Posterior vena cava (tissue), 2 donors: ENCODE measurements at regions not wholly inside any gene's neighbourhood (a gene's known extent, or its start where the extent isn't known, plus 50 kb on each side); places are given as distances from the start of the nearest gene placed in this dataset.
A peak's percentile ranks its signal among the peaks of the same experiment; 100 is the strongest.
"Not testable (repeated sequence)": the region's sequence is repeated elsewhere in the genome, so short reads cannot be mapped to it uniquely, and the experiment has no call there.

Source experiments
- DNase-seq: peaks from one replicate; pipeline ENCODE4 v3.0.0-alpha.2; 2020; ENCODE audit warnings: low spot score
- intact Hi-C, 2 donors: fragments of 100-400 bp; cut with DNase I; formaldehyde crosslinking; loops; one replicate each; pipeline versions ENCODE4 v1.14.1 to v1.14.2; 2022 to 2023
- donor health status: DM: yes; HTN: yes; CAD: no.
- donor health status: DM: yes; HTN: yes; CAD: no.

DNA sequence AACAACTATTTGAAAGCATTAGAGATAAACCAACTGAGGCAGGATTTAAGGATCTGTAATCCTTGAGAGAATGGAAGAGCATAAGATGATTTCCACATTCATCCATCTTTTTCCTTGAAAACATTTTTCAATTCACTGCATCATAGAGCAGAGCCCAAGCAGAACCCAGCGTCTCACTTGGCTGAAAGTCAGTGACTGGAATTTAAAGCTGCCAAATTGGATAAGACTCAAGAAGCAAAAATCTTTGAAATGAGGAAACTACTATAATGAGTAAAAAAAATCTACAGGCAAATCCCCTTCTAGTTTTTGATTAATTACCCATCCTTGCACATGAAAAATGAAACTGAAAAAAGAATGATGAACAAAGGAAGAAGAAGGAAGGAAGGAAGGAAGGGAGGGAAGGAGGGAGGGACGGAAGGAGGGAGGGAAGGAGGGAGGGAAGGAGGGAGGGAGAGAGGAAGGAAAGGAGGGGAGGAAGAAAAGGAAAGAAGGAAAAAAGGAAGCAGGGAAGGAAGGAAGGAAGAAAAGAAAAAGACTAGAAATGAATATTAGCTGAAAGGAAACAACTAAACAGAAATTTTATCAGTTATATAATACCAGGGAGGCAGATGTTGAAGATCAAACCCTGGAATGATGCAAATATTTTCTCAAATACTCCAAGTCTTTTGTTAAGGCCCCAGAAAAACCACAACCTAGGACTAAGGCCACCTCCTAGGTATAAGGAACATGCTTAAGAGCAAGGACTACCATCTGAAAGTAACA lies 336.3 kb upstream of the MAGI2 start:
- intact Hi-C loops: no loop called here
- DNase-seq: no peak

- intact Hi-C loops: no loop called here
- no peak for DNase-seq
Measured at GRCh38 chr7:79787623-79788022, 334.2 kb upstream of the MAGI2 start.

DNA sequence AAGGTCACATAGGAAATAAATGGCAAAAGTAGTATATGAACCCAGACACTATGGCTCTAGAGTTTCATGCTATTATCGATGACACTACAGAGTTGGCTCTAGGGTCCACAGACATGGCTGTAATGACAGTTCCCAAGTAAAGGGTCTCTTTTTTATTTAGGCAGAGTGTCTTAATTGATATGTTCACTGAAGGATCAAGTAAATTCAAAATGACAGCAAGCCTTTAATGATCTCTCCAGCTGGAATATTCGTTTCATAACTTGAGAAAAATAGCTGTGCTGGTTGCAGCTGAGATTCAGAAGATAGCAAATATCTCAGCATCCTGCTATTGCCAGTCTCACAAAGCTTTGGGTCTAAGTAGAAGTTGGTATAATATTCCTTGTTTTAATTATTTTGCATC lies 333.6 kb upstream of the MAGI2 start:
- no peak for DNase-seq
- intact Hi-C loops: no loop called here

GRCh38 chr7:79786187-79786586 lies 332.7 kb upstream of the MAGI2 start:
- intact Hi-C loops: no loop called here
- no peak for DNase-seq

- intact Hi-C loops: no loop called here
- no peak for DNase-seq
Measured at GRCh38 chr7:79785556-79785955, 332.1 kb upstream of the MAGI2 start.

DNA sequence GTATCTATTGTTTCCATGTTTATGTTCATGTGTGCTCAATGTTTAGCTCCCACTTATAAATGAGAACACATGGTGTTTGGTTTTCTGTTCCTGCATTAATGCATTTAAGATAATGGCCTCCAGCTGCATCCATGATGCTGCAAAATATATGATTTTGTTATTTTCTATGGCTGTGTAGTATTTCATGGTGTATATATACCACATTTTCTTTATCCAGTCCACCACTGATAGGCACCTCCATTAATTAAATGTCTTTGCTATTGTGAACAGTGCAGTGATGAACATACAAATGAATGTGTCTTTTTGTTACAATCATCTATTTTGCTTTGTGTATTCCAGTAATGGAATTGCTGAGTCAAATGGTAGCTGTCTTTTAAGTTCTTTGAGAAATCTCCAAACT lies 329.4 kb upstream of the MAGI2 start:
- DNase-seq: no peak
- intact Hi-C loops: no loop called here

DNA sequence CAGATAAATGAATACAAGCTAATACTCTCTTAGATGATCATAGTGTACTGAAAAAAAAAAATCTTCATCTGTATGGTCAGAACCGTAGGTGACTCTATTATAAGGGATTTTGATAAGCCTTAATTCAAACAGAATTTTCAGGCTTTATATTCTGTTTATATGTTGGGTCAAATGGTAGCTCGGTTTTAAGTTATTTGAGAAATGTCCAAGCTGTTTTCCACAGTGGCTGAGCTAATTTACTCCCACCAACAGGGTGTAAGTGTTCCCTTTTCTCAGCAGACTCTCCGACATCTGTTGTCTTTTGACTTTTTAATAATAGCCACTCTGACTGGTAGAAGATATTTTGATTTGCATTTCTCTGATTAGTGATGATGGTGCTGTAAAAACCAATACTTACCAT lies 328.8 kb upstream of the MAGI2 start:
- intact Hi-C loops: no loop called here
- DNase-seq: no peak

DNA sequence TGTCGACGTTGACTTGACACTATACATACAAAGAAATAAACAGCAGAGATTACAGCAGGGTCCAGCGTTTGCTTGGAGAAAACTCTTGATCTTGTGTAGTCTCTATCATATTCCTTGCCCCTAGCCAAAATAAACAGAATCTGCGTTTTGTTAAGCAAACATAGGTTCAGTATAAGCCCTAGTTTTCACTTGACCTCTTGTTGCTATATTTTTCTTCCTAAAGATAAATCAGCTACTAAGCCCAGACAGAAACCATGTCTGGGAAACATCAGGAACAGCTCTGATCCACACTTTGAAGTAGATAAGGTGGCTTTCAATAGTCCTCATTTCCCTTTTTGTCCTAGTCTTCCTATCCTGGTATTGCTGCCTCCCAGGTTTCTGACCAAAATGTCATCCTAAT lies 328.2 kb upstream of the MAGI2 start:
- intact Hi-C loops: no loop called here
- DNase-seq: no peak

- intact Hi-C loops: loop anchor here in 1 of 2 donors (2.0 kb wide), 1 partner anchor 24 kb away; no protein-coding TSS in a partner anchor
- DNase-seq: no peak
Measured at GRCh38 chr7:79778786-79779770, 325.6 kb upstream of the MAGI2 start.

DNA sequence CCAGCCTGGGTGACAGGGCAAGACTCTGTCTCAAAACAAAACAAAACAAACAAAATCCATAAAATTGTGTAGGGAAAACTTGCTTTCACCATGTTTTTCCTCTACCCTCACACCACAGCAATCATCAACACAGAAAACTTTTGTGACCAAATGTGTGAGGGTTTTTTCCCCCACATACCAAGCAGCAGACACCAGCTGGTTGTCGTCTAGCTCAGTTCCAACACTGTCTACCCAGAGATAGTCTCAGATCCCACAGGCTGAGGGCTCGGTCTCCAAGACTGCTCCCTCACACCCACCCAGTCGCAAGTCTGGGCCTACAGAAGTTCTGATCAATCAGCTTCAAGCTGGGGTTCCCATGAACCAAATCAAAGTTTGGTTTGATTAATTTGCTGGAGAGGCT lies 322.4 kb upstream of the MAGI2 start:
- DNase-seq: no peak
- intact Hi-C loops: no loop called here

- intact Hi-C loops: no loop called here
- no peak for DNase-seq
Measured at GRCh38 chr7:79774150-79774549, 320.7 kb upstream of the MAGI2 start.

GRCh38 chr7:79770970-79771369 lies 317.5 kb upstream of the MAGI2 start:
- no peak for DNase-seq
- intact Hi-C loops: no loop called here

DNA sequence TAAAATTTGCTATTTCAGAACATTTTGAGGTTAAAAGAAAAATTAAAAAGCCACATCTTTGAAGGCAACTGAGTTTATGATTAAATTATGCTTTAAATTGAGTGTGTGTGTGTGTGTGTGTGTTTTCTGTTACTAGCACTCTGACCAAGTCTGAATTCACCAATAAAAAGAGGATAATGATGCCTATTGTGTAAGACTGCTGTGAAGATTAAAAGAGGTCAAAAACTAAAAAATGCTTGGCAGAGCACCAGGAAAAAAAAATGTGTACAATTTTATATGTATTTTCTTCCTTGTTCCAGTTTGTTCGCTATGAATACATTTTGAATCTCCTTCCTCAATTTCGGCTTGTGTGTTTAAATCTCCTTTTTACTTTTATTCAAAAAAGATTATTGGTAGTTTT lies 316.6 kb upstream of the MAGI2 start:
- no peak for DNase-seq
- intact Hi-C loops: no loop called here

GRCh38 chr7:79767876-79768560 lies 314.6 kb upstream of the MAGI2 start:
- DNase-seq, intact Hi-C loops: not testable (repeated sequence)

DNA sequence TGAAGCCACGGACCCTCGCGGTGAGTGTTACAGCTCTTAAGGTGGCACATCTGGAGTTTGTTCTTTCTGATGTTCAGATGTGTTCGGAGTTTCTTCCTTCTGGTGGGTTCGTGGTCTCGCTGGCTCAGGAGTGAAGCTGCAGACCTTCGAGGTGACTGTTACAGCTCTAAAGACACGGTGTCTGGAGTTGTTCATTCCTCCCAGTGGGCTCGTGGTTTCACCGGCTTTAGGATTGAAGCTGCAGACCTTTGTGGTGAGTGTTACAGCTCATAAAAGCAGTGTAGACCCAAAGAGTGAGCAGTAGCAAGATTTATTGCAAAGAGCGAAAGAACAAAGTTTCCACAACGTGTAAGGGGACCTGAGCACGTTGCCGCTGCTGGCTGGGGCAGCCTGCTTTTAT lies 313.7 kb upstream of the MAGI2 start:
- intact Hi-C loops, DNase-seq: not testable (repeated sequence)

GRCh38 chr7:79761876-79762429 lies 308.5 kb upstream of the MAGI2 start:
- intact Hi-C loops: no loop called here
- DNase-seq: no peak

DNA sequence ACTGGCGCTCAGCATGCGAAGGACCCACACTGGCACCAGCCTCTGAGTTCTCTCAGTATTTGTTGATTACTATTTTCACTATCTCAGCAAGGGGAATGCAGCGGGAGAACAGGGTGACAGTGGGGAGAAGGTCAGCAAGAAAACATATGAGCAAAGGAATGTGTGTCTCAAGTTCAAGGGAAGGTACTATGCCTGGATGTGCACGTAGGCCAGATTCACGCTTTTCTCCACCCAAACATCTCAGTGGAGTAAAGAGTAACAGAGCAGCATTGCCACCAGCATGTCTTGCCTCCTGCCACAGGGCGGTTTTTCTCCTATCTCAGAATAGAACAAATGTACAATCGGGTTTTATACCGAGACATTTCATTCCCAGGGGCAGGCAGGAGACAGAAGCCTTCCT lies 297.5 kb upstream of the MAGI2 start:
- DNase-seq, intact Hi-C loops: not testable (repeated sequence)

- intact Hi-C loops: no loop called here
- no peak for DNase-seq
Measured at GRCh38 chr7:79749856-79750255, 296.4 kb upstream of the MAGI2 start.

- intact Hi-C loops: no loop called here
- no peak for DNase-seq
Measured at GRCh38 chr7:79741684-79742083, 288.2 kb upstream of the MAGI2 start.

- intact Hi-C loops: no loop called here
- peak; percentile 58 for DNase-seq
Measured at GRCh38 chr7:79740076-79740475, 286.6 kb upstream of the MAGI2 start.
